ENCODE measurements at regions not wholly inside any gene's neighbourhood (a gene's known extent, or its start where the extent isn't known, plus 50 kb on each side); places are given as distances from the start of the nearest gene placed in this dataset.

- POLR2A ChIA-PET (ENCODE audit: low non-redundant PET), result no interaction called here
- H3K9me3 ChIP-seq (ENCODE audit: low read depth, low read length, poor library complexity, severe bottlenecking), result no peaks in the 10 kb centered on the region
- H3K4me1 ChIP-seq (ENCODE audit: insufficient read depth, low read length, poor library complexity, severe bottlenecking), result no peaks in the 10 kb centered on the region
- no peak overlapping the region for H3K27ac ChIP-seq (ENCODE audit: low read depth, low read length, poor library complexity, severe bottlenecking)
- CTCF ChIA-PET, result no interaction called here
- H3K27me3 ChIP-seq (replicated peaks; ENCODE audit: insufficient read depth, low read depth, low read length, poor library complexity), result peaks cover 17% of the 10 kb centered on the region
- no peaks in the 10 kb centered on the region for H3K36me3 ChIP-seq (ENCODE audit: insufficient read depth, low read length, poor library complexity, severe bottlenecking)
- intact Hi-C loops (cut with micrococcal nuclease; ENCODE audit: unreplicated experiment), result no loop called here
- TF ChIP-seq, protein P1, sequence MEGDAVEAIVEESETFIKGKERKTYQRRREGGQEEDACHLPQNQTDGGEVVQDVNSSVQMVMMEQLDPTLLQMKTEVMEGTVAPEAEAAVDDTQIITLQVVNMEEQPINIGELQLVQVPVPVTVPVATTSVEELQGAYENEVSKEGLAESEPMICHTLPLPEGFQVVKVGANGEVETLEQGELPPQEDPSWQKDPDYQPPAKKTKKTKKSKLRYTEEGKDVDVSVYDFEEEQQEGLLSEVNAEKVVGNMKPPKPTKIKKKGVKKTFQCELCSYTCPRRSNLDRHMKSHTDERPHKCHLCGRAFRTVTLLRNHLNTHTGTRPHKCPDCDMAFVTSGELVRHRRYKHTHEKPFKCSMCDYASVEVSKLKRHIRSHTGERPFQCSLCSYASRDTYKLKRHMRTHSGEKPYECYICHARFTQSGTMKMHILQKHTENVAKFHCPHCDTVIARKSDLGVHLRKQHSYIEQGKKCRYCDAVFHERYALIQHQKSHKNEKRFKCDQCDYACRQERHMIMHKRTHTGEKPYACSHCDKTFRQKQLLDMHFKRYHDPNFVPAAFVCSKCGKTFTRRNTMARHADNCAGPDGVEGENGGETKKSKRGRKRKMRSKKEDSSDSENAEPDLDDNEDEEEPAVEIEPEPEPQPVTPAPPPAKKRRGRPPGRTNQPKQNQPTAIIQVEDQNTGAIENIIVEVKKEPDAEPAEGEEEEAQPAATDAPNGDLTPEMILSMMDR (conservative IDR thresholded peaks at IDR 0.05; ENCODE audit: low read depth, low read length), result no peak
- no peak for TF ChIP-seq EZH2 (IDR thresholded peaks at IDR 0.05; ENCODE audit: borderline replicate concordance, low read depth, low read length, poor library complexity, severe bottlenecking)
- no peak overlapping the region for H3K4me3 ChIP-seq (ENCODE audit: low read depth, low read length, poor library complexity, severe bottlenecking)
- no peak for DNase-seq (ENCODE audit: low spot score)
- BruUV-seq (replicated peaks), result no TSS peak
Observed at GRCh38 chr2:217597681-217598080, 405.1 kb downstream of the TNS1 start.

DNA sequence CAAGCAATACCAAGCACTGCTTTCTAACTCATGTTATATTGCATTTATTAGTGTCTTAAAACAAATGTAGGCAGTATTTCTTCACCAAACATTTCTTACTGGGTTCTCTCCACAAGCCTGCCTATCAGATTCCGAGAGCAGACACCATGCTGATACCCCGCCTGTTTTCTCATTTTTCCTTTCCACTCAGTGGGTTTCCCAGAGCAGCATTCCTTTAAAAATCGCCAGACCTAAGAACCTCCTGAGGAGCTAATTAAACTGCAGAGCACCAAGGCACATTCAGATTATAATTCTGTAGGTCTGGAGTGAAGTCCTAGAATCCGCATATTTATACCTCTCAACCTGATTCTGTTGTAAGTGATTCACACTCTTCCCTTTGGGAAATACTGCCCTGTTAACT, 405.6 kb downstream of the TNS1 start:
- ChIA-PET POLR2A (ENCODE audit: low non-redundant PET) (no interaction called here), CTCF (no interaction called here)
- DNase-seq (ENCODE audit: low spot score), result no peak
- Histone ChIP-seq H3K36me3 (ENCODE audit: insufficient read depth, low read length, poor library complexity, severe bottlenecking) (no peaks in the 10 kb centered on the region), H3K4me1 (ENCODE audit: insufficient read depth, low read length, poor library complexity, severe bottlenecking) (no peaks in the 10 kb centered on the region), H3K27me3 (replicated peaks; ENCODE audit: insufficient read depth, low read depth, low read length, poor library complexity) (peaks cover 17% of the 10 kb centered on the region), H3K9me3 (ENCODE audit: low read depth, low read length, poor library complexity, severe bottlenecking) (no peaks in the 10 kb centered on the region), H3K4me3 (ENCODE audit: low read depth, low read length, poor library complexity, severe bottlenecking) (no peak overlapping the region), H3K27ac (ENCODE audit: low read depth, low read length, poor library complexity, severe bottlenecking) (no peak overlapping the region)
- BruUV-seq (replicated peaks), result no TSS peak
- TF ChIP-seq EZH2 (IDR thresholded peaks at IDR 0.05; ENCODE audit: borderline replicate concordance, low read depth, low read length, poor library complexity, severe bottlenecking), result no peak
- TF ChIP-seq, protein P1 (conservative IDR thresholded peaks at IDR 0.05; ENCODE audit: low read depth, low read length), result no peak
- intact Hi-C loops (cut with micrococcal nuclease; ENCODE audit: unreplicated experiment), result no loop called here

- BruUV-seq (replicated peaks), result no TSS peak
- CTCF ChIA-PET, result no interaction called here
Observed at GRCh38 chr2:217593732-217594131, 409.1 kb downstream of the TNS1 start.

More at GRCh38 chr2:217593732-217594131, 409.1 kb downstream of the TNS1 start:
- POLR2A ChIA-PET (ENCODE audit: low non-redundant PET), result no interaction called here
- Histone ChIP-seq H3K4me3 (ENCODE audit: low read depth, low read length, poor library complexity, severe bottlenecking) (no peak overlapping the region), H3K9me3 (ENCODE audit: low read depth, low read length, poor library complexity, severe bottlenecking) (no peaks in the 10 kb centered on the region), H3K27me3 (replicated peaks; ENCODE audit: insufficient read depth, low read depth, low read length, poor library complexity) (peaks cover 7% of the 10 kb centered on the region), H3K4me1 (ENCODE audit: insufficient read depth, low read length, poor library complexity, severe bottlenecking) (no peaks in the 10 kb centered on the region), H3K36me3 (ENCODE audit: insufficient read depth, low read length, poor library complexity, severe bottlenecking) (no peaks in the 10 kb centered on the region), H3K27ac (ENCODE audit: low read depth, low read length, poor library complexity, severe bottlenecking) (no peak overlapping the region)
- DNase-seq (ENCODE audit: low spot score), result peak; percentile 11
- TF ChIP-seq, protein P1 (conservative IDR thresholded peaks at IDR 0.05; ENCODE audit: low read depth, low read length), result no peak
- no peak for TF ChIP-seq EZH2 (IDR thresholded peaks at IDR 0.05; ENCODE audit: borderline replicate concordance, low read depth, low read length, poor library complexity, severe bottlenecking)
- intact Hi-C loops (cut with micrococcal nuclease; ENCODE audit: unreplicated experiment), result no loop called here
